ENCODE measurements at regions not wholly inside any gene's neighbourhood (a gene's known extent, or its start where the extent isn't known, plus 50 kb on each side); places are given as distances from the start of the nearest gene placed in this dataset.

GRCh38 chr16:86244936-86245335 is 265.4 kb upstream of the FOXF1 start:
- TF ChIP-seq POLR2A (IDR thresholded peaks at IDR 0.05; ENCODE audit: extremely low read depth, insufficient read length) (no peak), CTCF (IDR thresholded peaks at IDR 0.05; ENCODE audit: low read depth, low read length) (no peak)
- TF ChIP-seq, protein P1, sequence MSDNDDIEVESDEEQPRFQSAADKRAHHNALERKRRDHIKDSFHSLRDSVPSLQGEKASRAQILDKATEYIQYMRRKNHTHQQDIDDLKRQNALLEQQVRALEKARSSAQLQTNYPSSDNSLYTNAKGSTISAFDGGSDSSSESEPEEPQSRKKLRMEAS (IDR thresholded peaks at IDR 0.05; ENCODE audit: low read depth, low read length), result no peak
